ENCODE measurements at regions not wholly inside any gene's neighbourhood (a gene's known extent, or its start where the extent isn't known, plus 50 kb on each side); places are given as distances from the start of the nearest gene placed in this dataset.
"Not testable (repeated sequence)": the region's sequence is repeated elsewhere in the genome, so short reads cannot be mapped to it uniquely, and the experiment has no call there.

DNA sequence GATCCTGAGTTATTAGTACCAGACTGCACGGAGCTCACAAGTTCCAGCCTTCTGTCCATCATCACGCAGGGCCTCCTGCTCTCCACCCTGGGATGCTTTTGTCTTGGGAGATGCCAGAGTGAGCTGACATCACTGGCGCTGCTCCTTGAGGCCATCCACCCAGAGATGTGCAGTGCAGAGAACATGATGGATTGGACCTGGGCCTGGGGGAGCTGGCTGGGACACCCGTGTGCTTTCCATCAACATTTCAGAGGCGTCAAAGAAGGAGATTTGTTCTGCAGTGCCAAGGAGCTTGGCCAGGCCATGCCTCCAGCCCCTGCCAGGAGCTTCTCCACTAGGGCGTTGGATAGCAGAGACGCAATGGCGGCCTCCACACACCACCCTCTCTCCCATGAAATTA lies 206.6 kb upstream of the ZNF469 start:
- peaks cover 16% of the 10 kb centered on the region for H3K27me3 Mint-ChIP-seq (ENCODE audit: low read depth)
- intact Hi-C loops (cut with micrococcal nuclease); H3K27ac Mint-ChIP-seq; H3K36me3 Mint-ChIP-seq (ENCODE audit: low read depth); H3K4me1 Mint-ChIP-seq (ENCODE audit: low read depth); H3K4me3 Mint-ChIP-seq (ENCODE audit: low read depth); DNase-seq (ENCODE audit: low spot score); H3K9me3 Mint-ChIP-seq: not testable (repeated sequence)

DNA sequence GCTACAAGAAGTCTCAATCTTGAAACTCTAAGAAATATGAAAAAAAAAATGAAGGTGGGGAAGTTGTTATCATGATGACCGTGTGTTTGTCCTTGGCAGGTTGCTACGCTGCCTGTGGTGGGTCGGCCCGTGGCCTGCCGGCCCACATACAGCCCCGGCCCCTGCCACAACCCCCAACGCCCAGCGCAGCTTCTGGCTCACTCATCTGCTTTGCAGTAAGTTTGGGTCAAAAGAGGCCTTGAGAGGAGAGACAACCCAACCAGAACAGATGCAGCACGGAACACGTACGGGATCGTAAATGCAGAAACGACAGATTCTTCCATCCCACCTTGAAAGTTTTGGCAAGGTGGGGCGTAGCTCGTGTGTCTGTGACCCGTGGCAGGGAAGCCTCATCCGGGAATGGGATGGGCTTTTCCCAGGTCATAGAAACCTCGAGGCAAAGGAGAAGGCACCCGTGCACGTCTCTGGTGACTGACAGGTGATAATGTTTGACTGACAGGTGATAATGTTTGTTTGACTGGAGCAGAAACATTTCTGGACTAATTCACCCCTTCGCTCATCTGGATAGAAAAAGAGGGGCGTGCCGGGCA lies 206.1 kb upstream of the ZNF469 start:
- peaks cover 13% of the 10 kb centered on the region for H3K27me3 Mint-ChIP-seq (ENCODE audit: low read depth)
- H3K9me3 Mint-ChIP-seq; H3K36me3 Mint-ChIP-seq (ENCODE audit: low read depth); intact Hi-C loops (cut with micrococcal nuclease); H3K4me1 Mint-ChIP-seq (ENCODE audit: low read depth); H3K4me3 Mint-ChIP-seq (ENCODE audit: low read depth); DNase-seq (ENCODE audit: low spot score); H3K27ac Mint-ChIP-seq: not testable (repeated sequence)

- DNase-seq (ENCODE audit: low spot score); H3K9me3 Mint-ChIP-seq; H3K36me3 Mint-ChIP-seq (ENCODE audit: low read depth); H3K27me3 Mint-ChIP-seq (ENCODE audit: low read depth); H3K27ac Mint-ChIP-seq; H3K4me1 Mint-ChIP-seq (ENCODE audit: low read depth); H3K4me3 Mint-ChIP-seq (ENCODE audit: low read depth); intact Hi-C loops (cut with micrococcal nuclease): not testable (repeated sequence)
Measured at GRCh38 chr16:88178251-88178650, 204.5 kb upstream of the ZNF469 start.

DNA sequence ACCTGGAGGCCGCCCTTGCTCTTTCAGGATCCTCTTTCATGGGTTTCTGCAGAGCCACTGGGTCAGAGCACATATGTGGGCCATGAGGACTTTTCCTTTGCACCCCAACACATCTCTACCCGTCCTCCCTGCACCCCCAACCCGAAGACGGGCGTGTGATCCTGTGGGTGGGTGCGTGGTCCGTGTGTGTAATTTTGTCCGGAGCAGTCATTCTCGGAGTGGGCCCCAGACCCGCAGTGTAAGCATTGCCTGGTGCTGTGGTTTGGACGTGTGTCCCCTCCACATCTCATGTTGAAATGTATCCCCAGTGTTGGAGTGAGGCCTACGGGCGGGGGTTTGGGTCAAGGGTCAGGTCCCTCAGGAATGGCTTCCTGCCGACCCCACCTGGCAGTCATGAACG lies 203.9 kb upstream of the ZNF469 start:
- H3K36me3 Mint-ChIP-seq (ENCODE audit: low read depth); DNase-seq (ENCODE audit: low spot score); H3K4me3 Mint-ChIP-seq (ENCODE audit: low read depth); H3K27ac Mint-ChIP-seq; H3K4me1 Mint-ChIP-seq (ENCODE audit: low read depth); intact Hi-C loops (cut with micrococcal nuclease); H3K27me3 Mint-ChIP-seq (ENCODE audit: low read depth); H3K9me3 Mint-ChIP-seq: not testable (repeated sequence)

DNA sequence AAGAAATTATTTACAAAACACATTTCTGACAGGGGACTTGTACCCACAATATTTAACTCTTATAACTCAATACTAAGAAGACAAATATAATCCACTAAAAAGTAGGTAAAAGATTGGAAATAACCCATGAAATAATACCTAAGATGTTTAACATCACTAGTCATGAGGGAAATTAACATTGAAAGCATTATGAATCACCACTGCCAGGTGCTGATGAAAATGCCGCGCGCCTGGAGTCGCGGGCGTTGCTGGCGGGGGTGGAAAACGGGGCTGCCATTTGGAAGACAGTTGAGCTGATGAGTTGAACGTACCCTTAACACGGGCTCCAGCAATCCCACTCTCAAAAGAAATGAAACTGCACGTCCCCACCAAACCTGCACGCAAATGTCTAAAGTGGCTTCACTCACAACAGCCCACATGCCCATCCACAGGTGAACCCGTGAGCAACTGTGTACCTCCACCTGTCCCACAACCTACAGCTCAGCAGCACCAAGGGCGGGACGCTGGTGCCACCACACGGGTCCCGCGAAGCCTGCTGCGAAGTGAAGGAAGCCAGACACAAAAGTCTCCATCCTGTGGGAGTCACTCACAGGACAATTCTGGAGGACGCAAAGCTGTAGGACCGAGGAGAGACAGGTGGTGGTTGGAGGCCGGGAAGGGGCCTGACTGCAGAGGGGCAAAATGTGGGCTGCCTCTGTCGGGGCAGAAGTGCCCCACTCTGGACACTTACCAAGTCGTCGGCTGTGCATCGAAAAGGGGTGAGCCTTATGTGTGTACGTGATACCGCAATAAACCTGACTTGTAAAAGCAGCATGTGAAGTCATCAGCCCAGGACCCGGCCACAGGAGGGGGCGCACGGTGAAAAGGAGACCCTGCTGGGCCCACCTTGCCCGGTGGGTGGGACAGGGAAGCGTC lies 199.5 kb upstream of the ZNF469 start:
- H3K27ac Mint-ChIP-seq; H3K4me1 Mint-ChIP-seq (ENCODE audit: low read depth); H3K36me3 Mint-ChIP-seq (ENCODE audit: low read depth); DNase-seq (ENCODE audit: low spot score); intact Hi-C loops (cut with micrococcal nuclease); H3K27me3 Mint-ChIP-seq (ENCODE audit: low read depth); H3K4me3 Mint-ChIP-seq (ENCODE audit: low read depth): not testable (repeated sequence)
- H3K9me3 Mint-ChIP-seq, result peaks cover 14% of the 10 kb centered on the region

- H3K4me1 Mint-ChIP-seq (ENCODE audit: low read depth); H3K36me3 Mint-ChIP-seq (ENCODE audit: low read depth); H3K27ac Mint-ChIP-seq; intact Hi-C loops (cut with micrococcal nuclease); H3K4me3 Mint-ChIP-seq (ENCODE audit: low read depth); H3K27me3 Mint-ChIP-seq (ENCODE audit: low read depth); DNase-seq (ENCODE audit: low spot score): not testable (repeated sequence)
- H3K9me3 Mint-ChIP-seq, result peaks cover 14% of the 10 kb centered on the region
Measured at GRCh38 chr16:88184053-88184452, 198.7 kb upstream of the ZNF469 start.

DNA sequence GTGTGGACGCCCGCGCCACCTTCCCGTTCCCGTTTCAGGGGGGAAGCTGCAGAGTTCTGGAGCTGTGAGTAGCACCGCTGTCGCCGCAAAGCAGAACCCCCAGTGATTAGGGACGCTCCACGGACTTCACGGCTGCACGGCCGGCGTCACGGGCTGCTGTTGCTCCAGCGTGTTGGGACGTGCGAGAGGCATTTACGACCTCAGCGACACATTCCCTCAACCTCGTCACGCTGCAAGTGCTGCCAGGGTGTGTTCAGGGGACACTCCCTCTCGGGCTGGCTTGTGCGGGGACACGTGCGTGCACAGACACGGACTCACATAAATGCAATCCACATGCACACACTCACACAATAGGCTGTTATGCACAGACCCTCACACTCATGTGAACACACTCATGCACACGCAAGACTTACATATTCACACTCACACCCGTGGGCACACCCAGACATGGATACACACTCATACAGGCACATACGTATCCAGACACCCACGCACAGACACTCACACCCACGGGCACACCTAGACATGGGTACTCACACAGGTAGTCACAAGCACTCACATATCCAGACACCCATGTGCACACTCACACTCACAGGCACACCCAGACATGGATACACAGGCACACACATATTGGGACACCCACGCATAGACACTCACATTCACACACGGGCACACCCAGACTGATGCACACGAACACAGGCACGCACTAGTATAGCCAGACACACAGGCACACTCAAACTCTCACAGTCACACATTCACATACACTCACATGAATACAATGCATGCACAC lies 198.0 kb upstream of the ZNF469 start:
- H3K4me3 Mint-ChIP-seq (ENCODE audit: low read depth); intact Hi-C loops (cut with micrococcal nuclease): not testable (repeated sequence)

DNA sequence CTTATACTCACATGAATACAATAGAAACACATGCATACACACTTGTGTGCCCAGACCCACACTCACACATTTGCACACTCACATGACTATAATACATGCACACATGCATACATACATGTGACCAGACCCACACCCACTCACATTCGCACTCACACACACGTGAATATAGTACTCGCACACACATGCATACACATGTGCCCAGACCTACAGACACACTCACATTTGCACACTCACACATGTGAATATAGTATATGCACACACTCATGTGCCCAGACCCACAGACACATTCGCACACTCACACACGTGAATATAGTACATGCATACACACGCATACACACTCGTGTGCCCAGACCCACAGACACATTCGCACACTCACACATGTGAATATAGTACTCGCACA lies 197.4 kb upstream of the ZNF469 start:
- intact Hi-C loops (cut with micrococcal nuclease); H3K36me3 Mint-ChIP-seq (ENCODE audit: low read depth); H3K4me1 Mint-ChIP-seq (ENCODE audit: low read depth); H3K4me3 Mint-ChIP-seq (ENCODE audit: low read depth); DNase-seq (ENCODE audit: low spot score); H3K27me3 Mint-ChIP-seq (ENCODE audit: low read depth); H3K27ac Mint-ChIP-seq: not testable (repeated sequence)
- peaks cover 18% of the 10 kb centered on the region for H3K9me3 Mint-ChIP-seq

More for the DNA sequence above, 198.0 kb upstream of the ZNF469 start:
- H3K36me3 Mint-ChIP-seq (ENCODE audit: low read depth); H3K4me1 Mint-ChIP-seq (ENCODE audit: low read depth); DNase-seq (ENCODE audit: low spot score); H3K27me3 Mint-ChIP-seq (ENCODE audit: low read depth); H3K27ac Mint-ChIP-seq: not testable (repeated sequence)
- H3K9me3 Mint-ChIP-seq, result peaks cover 18% of the 10 kb centered on the region

GRCh38 chr16:88185976-88186888 lies 196.5 kb upstream of the ZNF469 start:
- H3K27me3 Mint-ChIP-seq (ENCODE audit: low read depth); H3K4me1 Mint-ChIP-seq (ENCODE audit: low read depth); DNase-seq (ENCODE audit: low spot score); intact Hi-C loops (cut with micrococcal nuclease); H3K4me3 Mint-ChIP-seq (ENCODE audit: low read depth); H3K36me3 Mint-ChIP-seq (ENCODE audit: low read depth); H3K27ac Mint-ChIP-seq: not testable (repeated sequence)
- peaks cover 18% of the 10 kb centered on the region for H3K9me3 Mint-ChIP-seq

- H3K36me3 Mint-ChIP-seq (ENCODE audit: low read depth); intact Hi-C loops (cut with micrococcal nuclease); H3K4me3 Mint-ChIP-seq (ENCODE audit: low read depth); H3K4me1 Mint-ChIP-seq (ENCODE audit: low read depth); H3K27ac Mint-ChIP-seq; DNase-seq (ENCODE audit: low spot score); H3K27me3 Mint-ChIP-seq (ENCODE audit: low read depth): not testable (repeated sequence)
- H3K9me3 Mint-ChIP-seq, result peaks cover 18% of the 10 kb centered on the region
Measured at GRCh38 chr16:88186889-88187870, 195.6 kb upstream of the ZNF469 start.

DNA sequence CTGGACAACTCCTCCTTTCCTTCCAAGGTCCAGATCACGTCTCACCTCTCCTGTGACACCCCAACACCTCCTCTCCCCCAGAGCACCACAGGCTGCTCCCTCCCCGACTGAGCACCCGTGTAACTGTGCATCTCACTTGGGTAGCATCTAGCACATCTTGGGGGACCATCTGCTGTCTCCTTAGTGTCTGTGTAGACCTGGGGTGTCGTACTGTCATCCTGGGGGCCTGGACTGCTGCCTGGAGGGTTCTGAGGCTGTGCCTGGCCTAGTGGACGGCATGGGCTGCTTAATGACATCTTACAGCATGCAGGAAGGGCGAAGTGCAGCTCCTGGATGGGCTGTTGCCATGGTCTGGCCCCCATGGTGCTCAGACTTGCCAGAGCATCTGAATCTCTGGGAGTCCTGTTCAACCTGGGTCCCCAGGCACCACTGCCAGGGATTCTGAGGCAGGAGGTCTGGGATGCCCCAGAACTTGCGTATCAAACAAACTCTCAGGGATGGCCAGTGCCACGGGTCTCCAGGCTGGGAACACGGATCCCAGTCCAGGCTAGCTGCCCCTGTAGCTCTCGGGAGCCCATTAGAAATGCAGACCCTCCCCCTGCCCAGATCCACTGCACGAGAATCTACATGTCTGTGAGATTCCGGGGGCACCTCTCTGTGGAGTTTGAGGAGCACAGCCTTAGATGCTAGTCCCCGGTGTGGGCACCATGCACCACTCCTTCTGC lies 194.4 kb upstream of the ZNF469 start:
- H3K4me1 Mint-ChIP-seq (ENCODE audit: low read depth); intact Hi-C loops (cut with micrococcal nuclease); H3K27ac Mint-ChIP-seq; H3K27me3 Mint-ChIP-seq (ENCODE audit: low read depth); H3K4me3 Mint-ChIP-seq (ENCODE audit: low read depth); H3K36me3 Mint-ChIP-seq (ENCODE audit: low read depth); DNase-seq (ENCODE audit: low spot score): not testable (repeated sequence)
- peaks cover 24% of the 10 kb centered on the region for H3K9me3 Mint-ChIP-seq
